Epithelial cell of proximal tubule (primary cell): ENCODE measurements at regions not wholly inside any gene's neighbourhood (a gene's known extent, or its start where the extent isn't known, plus 50 kb on each side); places are given as distances from the start of the nearest gene placed in this dataset.

Source experiments
- DNase-seq: peaks from one replicate; pipeline ENCODE4 v3.0.0-alpha.2; 2011; ENCODE audit warnings: low read depth
- H3K4me3 ChIP-seq: 2 replicates; pipeline ENCODE4 v1.5.1; 2011; ENCODE audit warnings: low read depth, mild to moderate bottlenecking, low read length
- CTCF ChIP-seq: conservative IDR thresholded peaks from 2 replicates; pipeline ENCODE4 v1.5.1; 2012; ENCODE audit warnings: low read depth, mild to moderate bottlenecking, low read length

GRCh38 chr10:21278491-21279216 lies 246.8 kb downstream of the SKIDA1 start:
- no peak for DNase-seq

DNA sequence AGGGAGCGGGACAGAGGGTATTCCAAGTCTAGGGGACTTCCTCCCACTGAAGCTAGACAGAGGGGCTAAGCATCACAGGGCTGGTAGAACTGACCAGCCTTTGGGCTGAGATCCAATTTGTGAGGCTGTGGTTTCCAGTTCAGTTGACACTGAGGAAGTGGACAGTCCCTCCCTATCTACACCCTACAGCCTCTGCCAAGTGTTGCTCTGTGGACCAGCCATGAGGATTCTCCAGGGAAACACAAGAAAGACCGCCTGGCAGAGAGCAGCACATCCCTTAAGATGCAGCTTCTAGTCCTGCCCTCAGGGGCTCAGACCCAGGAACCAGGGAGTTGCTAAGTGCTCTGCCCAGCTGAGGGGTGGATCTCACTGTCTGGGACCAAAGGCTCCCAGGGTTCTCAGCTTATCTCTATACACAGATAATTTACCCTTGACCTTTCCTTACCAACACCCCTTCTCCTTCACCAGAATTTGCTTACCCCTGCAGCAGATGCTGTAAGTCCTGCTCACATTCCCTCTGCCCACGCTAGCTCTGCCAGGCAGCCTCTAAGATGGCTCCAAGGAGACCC lies 252.0 kb downstream of the SKIDA1 start:
- no peak for DNase-seq
- H3K4me3 ChIP-seq, result no peak overlapping the region
- no peak for TF ChIP-seq CTCF

More at GRCh38 chr10:21278491-21279216, 246.8 kb downstream of the SKIDA1 start:
- TF ChIP-seq CTCF, result peak; percentile 93
- H3K4me3 ChIP-seq, result no peak overlapping the region

GRCh38 chr10:21272643-21273399 lies 252.7 kb downstream of the SKIDA1 start:
- no peak for DNase-seq
- no peak for TF ChIP-seq CTCF

GRCh38 chr10:21270976-21271375 lies 254.5 kb downstream of the SKIDA1 start:
- no peak overlapping the region for H3K4me3 ChIP-seq
- no peak for DNase-seq
- no peak for TF ChIP-seq CTCF

More at GRCh38 chr10:21272643-21273399, 252.7 kb downstream of the SKIDA1 start:
- H3K4me3 ChIP-seq, result no peak overlapping the region

DNA sequence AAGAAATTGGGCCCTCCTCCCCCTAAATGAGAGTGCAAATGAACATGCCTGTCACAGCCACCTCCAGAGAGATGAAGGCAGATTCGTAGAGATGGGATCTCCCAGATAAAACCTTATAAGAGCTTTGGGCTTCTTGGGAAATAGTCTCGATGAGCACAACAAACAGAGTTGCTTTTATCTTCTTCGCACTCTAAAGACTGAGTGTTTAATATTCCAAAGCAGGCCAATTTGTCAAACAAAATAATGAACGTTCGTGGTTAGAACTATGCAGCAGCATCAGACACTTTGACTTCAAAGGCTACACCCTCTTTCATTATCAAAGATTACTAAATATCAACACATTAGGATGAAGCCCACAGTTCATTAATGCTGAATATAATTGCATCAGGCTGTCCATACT lies 256.2 kb downstream of the SKIDA1 start:
- TF ChIP-seq CTCF, result no peak
- no peak for DNase-seq
- H3K4me3 ChIP-seq, result no peak overlapping the region

- no peak overlapping the region for H3K4me3 ChIP-seq
- TF ChIP-seq CTCF, result no peak
- no peak for DNase-seq
These were observed 259.9 kb downstream of the SKIDA1 start for GRCh38 chr10:21265622-21266021.
